HepG2 (cell line): ENCODE measurements at regions not wholly inside any gene's neighbourhood (a gene's known extent, or its start where the extent isn't known, plus 50 kb on each side); places are given as distances from the start of the nearest gene placed in this dataset.

ENCODE experiments used
- ATF7 ChIP-seq, 2 experiments: fragments of 450-650 bp in 1 of 2; sonication (generic) in 1 of 2; formaldehyde crosslinking in 1 of 2; IDR thresholded peaks; 2 replicates each; pipeline versions ENCODE4 v1.4.0 to v1.6.1; 2016 to 2020; ENCODE audit warnings: antibody characterized with exemption in 1 of 2, mild to moderate bottlenecking in 1 of 2, missing genetic modification reagents in 1 of 2
- CBX1 ChIP-seq: IDR thresholded peaks from one replicate; pipeline ENCODE4 v1.6.1; 2016; ENCODE audit warnings: antibody characterized with exemption, low read depth
- CTCF ChIP-seq: sonication (generic); formaldehyde crosslinking; IDR thresholded peaks from 2 replicates; pipeline ENCODE4 v1.5.0; 2020; ENCODE audit warnings: mild to moderate bottlenecking, missing genetic modification reagents, moderate library complexity
- NR2F2 ChIP-seq: IDR thresholded peaks from 2 replicates; pipeline ENCODE4 v1.6.1; 2012; ENCODE audit warnings: low read depth, inconsistent platforms, borderline replicate concordance
- NR2F6 ChIP-seq, 2 experiments: IDR thresholded peaks; 2 replicates each; pipeline ENCODE4 v1.6.1; 2016; ENCODE audit warnings: antibody characterized with exemption in 1 of 2, mild to moderate bottlenecking in 1 of 2
- NR3C1 ChIP-seq: sonication (generic); formaldehyde crosslinking; IDR thresholded peaks from 2 replicates; pipeline ENCODE4 v1.4.0; 2020; ENCODE audit warnings: missing genetic modification reagents
- REST ChIP-seq, 2 experiments: IDR thresholded peaks; 2 replicates each; pipeline ENCODE4 v1.6.1; 2011 to 2012; ENCODE audit warnings: low read length in 2 of 2, borderline replicate concordance in 1 of 2, low read depth in 1 of 2, mild to moderate bottlenecking in 1 of 2, moderate library complexity in 1 of 2
- TEAD3 ChIP-seq: optimal IDR thresholded peaks from 2 replicates; pipeline ENCODE3; 2016; ENCODE audit warnings: borderline replicate concordance
- ZNF350 ChIP-seq: sonication (generic); formaldehyde crosslinking; IDR thresholded peaks from 2 replicates; pipeline ENCODE4 v1.4.0; 2020; ENCODE audit warnings: mild to moderate bottlenecking, low read depth, missing genetic modification reagents, borderline replicate concordance
- TF ChIP-seq, protein P1 (sequence below): sonication (generic); formaldehyde crosslinking; IDR thresholded peaks from 2 replicates; pipeline ENCODE4 v1.4.0; 2020; ENCODE audit warnings: missing genetic modification reagents

GRCh38 chr13:73428706-73429105 is 369.9 kb downstream of the KLF5 start:
- no peak for TF ChIP-seq NR2F6 (IDR thresholded peaks at IDR 0.05)
- TF ChIP-seq NR2F6 (CRISPR knock-in tag; IDR thresholded peaks at IDR 0.05), result no peak
- no peak for TF ChIP-seq TEAD3
- TF ChIP-seq, protein P1, sequence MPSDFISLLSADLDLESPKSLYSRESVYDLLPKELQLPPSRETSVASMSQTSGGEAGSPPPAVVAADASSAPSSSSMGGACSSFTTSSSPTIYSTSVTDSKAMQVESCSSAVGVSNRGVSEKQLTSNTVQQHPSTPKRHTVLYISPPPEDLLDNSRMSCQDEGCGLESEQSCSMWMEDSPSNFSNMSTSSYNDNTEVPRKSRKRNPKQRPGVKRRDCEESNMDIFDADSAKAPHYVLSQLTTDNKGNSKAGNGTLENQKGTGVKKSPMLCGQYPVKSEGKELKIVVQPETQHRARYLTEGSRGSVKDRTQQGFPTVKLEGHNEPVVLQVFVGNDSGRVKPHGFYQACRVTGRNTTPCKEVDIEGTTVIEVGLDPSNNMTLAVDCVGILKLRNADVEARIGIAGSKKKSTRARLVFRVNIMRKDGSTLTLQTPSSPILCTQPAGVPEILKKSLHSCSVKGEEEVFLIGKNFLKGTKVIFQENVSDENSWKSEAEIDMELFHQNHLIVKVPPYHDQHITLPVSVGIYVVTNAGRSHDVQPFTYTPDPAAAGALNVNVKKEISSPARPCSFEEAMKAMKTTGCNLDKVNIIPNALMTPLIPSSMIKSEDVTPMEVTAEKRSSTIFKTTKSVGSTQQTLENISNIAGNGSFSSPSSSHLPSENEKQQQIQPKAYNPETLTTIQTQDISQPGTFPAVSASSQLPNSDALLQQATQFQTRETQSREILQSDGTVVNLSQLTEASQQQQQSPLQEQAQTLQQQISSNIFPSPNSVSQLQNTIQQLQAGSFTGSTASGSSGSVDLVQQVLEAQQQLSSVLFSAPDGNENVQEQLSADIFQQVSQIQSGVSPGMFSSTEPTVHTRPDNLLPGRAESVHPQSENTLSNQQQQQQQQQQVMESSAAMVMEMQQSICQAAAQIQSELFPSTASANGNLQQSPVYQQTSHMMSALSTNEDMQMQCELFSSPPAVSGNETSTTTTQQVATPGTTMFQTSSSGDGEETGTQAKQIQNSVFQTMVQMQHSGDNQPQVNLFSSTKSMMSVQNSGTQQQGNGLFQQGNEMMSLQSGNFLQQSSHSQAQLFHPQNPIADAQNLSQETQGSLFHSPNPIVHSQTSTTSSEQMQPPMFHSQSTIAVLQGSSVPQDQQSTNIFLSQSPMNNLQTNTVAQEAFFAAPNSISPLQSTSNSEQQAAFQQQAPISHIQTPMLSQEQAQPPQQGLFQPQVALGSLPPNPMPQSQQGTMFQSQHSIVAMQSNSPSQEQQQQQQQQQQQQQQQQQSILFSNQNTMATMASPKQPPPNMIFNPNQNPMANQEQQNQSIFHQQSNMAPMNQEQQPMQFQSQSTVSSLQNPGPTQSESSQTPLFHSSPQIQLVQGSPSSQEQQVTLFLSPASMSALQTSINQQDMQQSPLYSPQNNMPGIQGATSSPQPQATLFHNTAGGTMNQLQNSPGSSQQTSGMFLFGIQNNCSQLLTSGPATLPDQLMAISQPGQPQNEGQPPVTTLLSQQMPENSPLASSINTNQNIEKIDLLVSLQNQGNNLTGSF (CRISPR knock-in tag), result no peak
- no peak for TF ChIP-seq ZNF350 (CRISPR knock-in tag)
- no peak for TF ChIP-seq NR2F2
- no peak for TF ChIP-seq CTCF (CRISPR knock-in tag)
- TF ChIP-seq NR3C1, result no peak
- TF ChIP-seq CBX1, result no peak
- TF ChIP-seq ATF7 (IDR thresholded peaks at IDR 0.05), result no peak
- TF ChIP-seq ATF7 (CRISPR knock-in tag; IDR thresholded peaks at IDR 0.05), result no peak
- TF ChIP-seq REST (IDR thresholded peaks at IDR 0.05; ENCODE audit: borderline replicate concordance in 1 of 2, low read depth in 1 of 2, low read length in 2 of 2), result no peak
